Calu3 (cell line): ENCODE measurements at regions not wholly inside any gene's neighbourhood (a gene's known extent, or its start where the extent isn't known, plus 50 kb on each side); places are given as distances from the start of the nearest gene placed in this dataset.

Source experiments
- BruUV-seq: library from RNA; stranded (reverse); fragments of 400-500 nt; replicated peaks from 2 replicates; lab custom pipeline; 2021; lab: Mats Ljungman, UMichigan
- CTCF ChIA-PET: fragments of 300-600 bp; sonication (Branson Sonifier 250); formaldehyde crosslinking; loops from one replicate; lab custom pipeline; 2022; ENCODE audit warnings: antibody characterized with exemption; lab: Charles Lee
- DNase-seq: peaks from one replicate; pipeline ENCODE4 v3.0.0; 2022
- H3K27ac Mint-ChIP-seq: one replicate; pipeline ENCODE4 v1.8.0; 2022; ENCODE audit warnings: mixed read lengths; ENCODE audit not compliant: unreplicated experiment
- H3K27me3 Mint-ChIP-seq: one replicate; pipeline ENCODE4 v1.8.0; 2022; ENCODE audit warnings: mixed read lengths; ENCODE audit not compliant: unreplicated experiment
- H3K36me3 Mint-ChIP-seq: one replicate; pipeline ENCODE4 v1.8.0; 2022; ENCODE audit warnings: mild to moderate bottlenecking, moderate library complexity, mixed read lengths; ENCODE audit not compliant: insufficient read depth, unreplicated experiment
- H3K4me1 Mint-ChIP-seq: one replicate; pipeline ENCODE4 v1.8.0; 2022; ENCODE audit warnings: mild to moderate bottlenecking, low read depth, mixed read lengths; ENCODE audit not compliant: unreplicated experiment
- H3K4me3 Mint-ChIP-seq: one replicate; pipeline ENCODE4 v1.8.0; 2022; ENCODE audit warnings: mild to moderate bottlenecking, low read depth, moderate library complexity, mixed read lengths; ENCODE audit not compliant: unreplicated experiment
- H3K9me3 Mint-ChIP-seq: one replicate; pipeline ENCODE4 v1.8.0; 2022; ENCODE audit warnings: low read depth, mixed read lengths; ENCODE audit not compliant: unreplicated experiment
- intact Hi-C: fragments of 100-400 bp; cut with micrococcal nuclease; formaldehyde crosslinking; loops from one replicate; pipeline ENCODE4 v1.10.0; 2022; ENCODE audit not compliant: unreplicated experiment
- TF ChIP-seq, protein P1 (sequence below): fragments of 200-600 bp; IDR thresholded peaks from one replicate; pipeline ENCODE4 v1.8.0; 2022; ENCODE audit warnings: antibody characterized with exemption; ENCODE audit not compliant: unreplicated experiment

DNA sequence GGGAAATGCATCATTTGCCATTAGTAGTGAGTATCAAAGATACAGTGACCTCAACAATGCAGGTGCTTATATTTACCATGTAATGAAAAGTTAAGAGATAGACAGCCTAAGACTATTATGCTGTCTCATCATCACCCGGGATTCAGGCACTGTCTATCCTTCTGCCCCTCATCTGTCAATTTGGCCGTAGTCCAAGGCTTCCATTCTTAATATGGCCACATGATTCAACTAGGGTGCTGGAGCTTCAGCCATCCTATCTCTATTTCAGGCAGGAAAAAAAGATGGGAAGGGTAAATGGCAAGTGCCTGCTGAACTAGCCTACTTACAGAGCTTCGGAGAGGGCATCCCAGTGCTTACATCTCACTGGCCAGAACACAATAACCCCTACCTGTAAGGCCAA is 196.7 kb upstream of the LNX1 start:
- Mint-ChIP-seq H3K4me3 (no peak overlapping the region), H3K9me3 (no peaks in the 10 kb centered on the region), H3K4me1 (peaks cover 1% of the 10 kb centered on the region), H3K27ac (no peak overlapping the region), H3K27me3 (peaks cover 41% of the 10 kb centered on the region), H3K36me3 (no peaks in the 10 kb centered on the region)
- BruUV-seq = no TSS peak
- CTCF ChIA-PET = no interaction called here
- no peak for DNase-seq
- intact Hi-C loops = no loop called here
- TF ChIP-seq, protein P1, sequence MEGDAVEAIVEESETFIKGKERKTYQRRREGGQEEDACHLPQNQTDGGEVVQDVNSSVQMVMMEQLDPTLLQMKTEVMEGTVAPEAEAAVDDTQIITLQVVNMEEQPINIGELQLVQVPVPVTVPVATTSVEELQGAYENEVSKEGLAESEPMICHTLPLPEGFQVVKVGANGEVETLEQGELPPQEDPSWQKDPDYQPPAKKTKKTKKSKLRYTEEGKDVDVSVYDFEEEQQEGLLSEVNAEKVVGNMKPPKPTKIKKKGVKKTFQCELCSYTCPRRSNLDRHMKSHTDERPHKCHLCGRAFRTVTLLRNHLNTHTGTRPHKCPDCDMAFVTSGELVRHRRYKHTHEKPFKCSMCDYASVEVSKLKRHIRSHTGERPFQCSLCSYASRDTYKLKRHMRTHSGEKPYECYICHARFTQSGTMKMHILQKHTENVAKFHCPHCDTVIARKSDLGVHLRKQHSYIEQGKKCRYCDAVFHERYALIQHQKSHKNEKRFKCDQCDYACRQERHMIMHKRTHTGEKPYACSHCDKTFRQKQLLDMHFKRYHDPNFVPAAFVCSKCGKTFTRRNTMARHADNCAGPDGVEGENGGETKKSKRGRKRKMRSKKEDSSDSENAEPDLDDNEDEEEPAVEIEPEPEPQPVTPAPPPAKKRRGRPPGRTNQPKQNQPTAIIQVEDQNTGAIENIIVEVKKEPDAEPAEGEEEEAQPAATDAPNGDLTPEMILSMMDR = no peak

DNA sequence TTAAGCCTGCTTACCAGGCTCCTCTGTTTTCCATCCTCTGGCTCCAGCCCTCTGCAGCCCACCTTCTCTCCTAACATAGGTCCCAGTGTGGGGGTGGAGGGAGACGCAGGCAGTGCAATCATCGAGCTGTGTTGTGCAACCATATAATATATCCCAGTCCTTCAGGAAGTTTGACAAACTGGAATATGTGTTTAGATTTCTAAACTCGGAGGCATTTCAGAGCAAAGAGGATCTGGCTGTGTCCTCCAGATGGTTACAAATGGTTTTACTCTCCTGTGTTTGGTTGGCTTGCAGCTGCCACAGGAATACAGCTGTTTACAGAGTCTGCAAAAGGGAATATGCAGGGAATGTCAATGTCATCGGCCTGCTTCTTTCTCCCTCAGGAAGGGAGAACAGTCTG is 195.3 kb upstream of the LNX1 start:
- no peaks in the 10 kb centered on the region for H3K9me3 Mint-ChIP-seq
- H3K4me1 Mint-ChIP-seq = peaks cover 15% of the 10 kb centered on the region
- peaks cover 29% of the 10 kb centered on the region for H3K27me3 Mint-ChIP-seq
- H3K4me3 Mint-ChIP-seq = no peak overlapping the region
- DNase-seq = no peak
- intact Hi-C loops = no loop called here
- H3K36me3 Mint-ChIP-seq = no peaks in the 10 kb centered on the region
- no peak overlapping the region for H3K27ac Mint-ChIP-seq
- CTCF ChIA-PET = no interaction called here
- TF ChIP-seq, protein P1 = no peak
- BruUV-seq = no TSS peak

DNA sequence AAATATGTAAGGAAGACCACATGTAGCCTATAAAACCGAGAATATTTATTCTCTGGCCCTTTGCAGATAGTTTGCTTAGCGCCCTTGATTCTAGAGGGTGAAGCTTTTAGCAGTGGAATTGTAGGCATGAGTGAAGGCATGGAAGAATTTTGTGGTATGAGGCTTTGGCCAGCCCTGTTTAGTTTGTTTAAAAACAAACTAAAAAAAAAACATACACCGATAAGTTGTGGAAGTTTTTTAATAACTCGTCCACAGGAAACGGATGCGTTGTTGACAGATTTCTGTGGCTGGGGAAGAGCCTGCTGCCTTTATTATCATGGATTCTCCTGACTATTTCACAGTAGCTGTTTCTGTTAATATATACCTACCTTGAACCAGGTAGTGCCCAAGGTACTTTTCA is 194.7 kb upstream of the LNX1 start:
- Mint-ChIP-seq H3K27ac (no peak overlapping the region), H3K36me3 (no peaks in the 10 kb centered on the region), H3K4me3 (no peak overlapping the region), H3K9me3 (no peaks in the 10 kb centered on the region), H3K4me1 (peaks cover 18% of the 10 kb centered on the region), H3K27me3 (peaks cover 23% of the 10 kb centered on the region)
- TF ChIP-seq, protein P1 = no peak
- BruUV-seq = no TSS peak
- CTCF ChIA-PET = no interaction called here
- intact Hi-C loops = no loop called here
- no peak for DNase-seq

DNA sequence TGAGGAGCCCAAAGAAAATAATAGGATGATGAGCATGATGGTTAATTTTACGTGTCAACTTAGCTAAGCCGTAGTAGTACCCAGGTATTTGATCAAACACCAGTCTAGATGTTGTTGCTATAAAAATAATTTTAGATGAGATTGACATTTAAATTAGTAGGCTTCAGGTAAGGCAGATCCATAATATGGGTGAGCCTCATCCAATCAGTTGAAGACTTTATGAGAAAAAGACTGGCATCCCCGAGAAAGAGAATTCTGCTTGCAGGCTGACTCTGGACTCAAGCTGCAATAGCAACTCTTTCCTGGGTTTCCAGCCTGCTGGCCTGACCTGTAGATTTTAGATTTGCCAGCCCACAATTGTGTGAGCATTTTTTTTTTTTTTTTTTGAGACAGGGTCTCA is 192.8 kb upstream of the LNX1 start:
- peaks cover 18% of the 10 kb centered on the region for H3K4me1 Mint-ChIP-seq
- intact Hi-C loops = no loop called here
- no peaks in the 10 kb centered on the region for H3K36me3 Mint-ChIP-seq

More for the DNA sequence above, 192.8 kb upstream of the LNX1 start:
- TF ChIP-seq, protein P1 = no peak
- DNase-seq = no peak
- Mint-ChIP-seq H3K9me3 (no peaks in the 10 kb centered on the region), H3K27ac (no peak overlapping the region), H3K27me3 (peaks cover 6% of the 10 kb centered on the region), H3K4me3 (no peak overlapping the region)
- no TSS peak for BruUV-seq
- CTCF ChIA-PET = interaction anchor here (0.6 kb wide), 1 partner anchor 528 kb away, joined by 3 read pairs; no protein-coding TSS in a partner anchor
